Subcutaneous abdominal adipose tissue (tissue), 5 donors: ENCODE measurements at regions not wholly inside any gene's neighbourhood (a gene's known extent, or its start where the extent isn't known, plus 50 kb on each side); places are given as distances from the start of the nearest gene placed in this dataset.

Source experiments
- H3K27ac ChIP-seq: one replicate; pipeline ENCODE4 v1.7.0; 2013; ENCODE audit warnings: low read depth, mild to moderate bottlenecking, inconsistent platforms, low read length, moderate library complexity
- H3K27me3 ChIP-seq, 5 donors: one replicate each; pipeline ENCODE4 v1.7.0; 2013; ENCODE audit warnings: low read length in 5 of 5, inconsistent platforms in 1 of 5; ENCODE audit not compliant: control insufficient read depth in 5 of 5, insufficient read depth in 4 of 5
- H3K36me3 ChIP-seq, 5 donors: one replicate each; pipeline ENCODE4 v1.7.0; 2013; ENCODE audit warnings: low read length in 5 of 5; ENCODE audit not compliant: control insufficient read depth in 5 of 5, insufficient read depth in 5 of 5
- H3K4me1 ChIP-seq, 5 donors: one replicate each; pipeline ENCODE4 v1.7.0; 2013; ENCODE audit warnings: low read length in 5 of 5, mild to moderate bottlenecking in 3 of 5, moderate library complexity in 1 of 5; ENCODE audit not compliant: control insufficient read depth in 5 of 5, insufficient read depth in 5 of 5
- H3K4me3 ChIP-seq, 5 donors: one replicate each; pipeline ENCODE4 v1.7.0; 2013; ENCODE audit warnings: low read length in 5 of 5, low read depth in 1 of 5
- H3K9ac ChIP-seq, 5 donors: one replicate each; pipeline ENCODE4 v1.7.0; 2013; ENCODE audit warnings: low read length in 5 of 5, mild to moderate bottlenecking in 4 of 5, moderate library complexity in 3 of 5
- H3K9me3 ChIP-seq, 5 donors: one replicate each; pipeline ENCODE4 v1.7.0; 2013; ENCODE audit warnings: low read length in 5 of 5; ENCODE audit not compliant: control insufficient read depth in 5 of 5
- donor health status: healthy.
- donor health status: healthy.
- donor health status: healthy.
- donor health status: healthy.
- donor health status: healthy.

DNA sequence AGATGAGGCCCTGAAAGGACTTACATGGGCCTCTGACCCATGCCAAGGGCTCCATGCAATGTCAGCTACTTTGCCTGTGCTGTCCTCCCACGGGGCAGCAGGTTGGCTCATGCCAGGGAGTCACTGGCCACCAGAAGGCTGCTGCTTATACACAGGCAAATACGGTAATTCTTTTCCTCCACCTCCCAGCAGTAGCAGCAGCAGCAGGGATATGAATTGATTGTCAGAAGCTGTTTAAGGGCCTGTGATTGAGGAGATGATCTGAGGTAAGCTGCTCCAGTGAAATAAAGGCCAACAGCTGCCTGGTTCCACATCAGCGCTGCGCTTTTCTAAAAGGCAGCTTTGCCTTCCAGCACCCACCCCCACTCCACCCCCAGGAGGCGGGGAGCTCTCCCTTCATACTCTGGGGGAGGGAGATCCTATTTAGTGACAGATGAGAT, 250.5 kb downstream of the SHQ1 start:
- peaks cover 0 to 6% (median 0%) of the 10 kb centered on the region in 5 donors for H3K27me3 ChIP-seq
- peaks cover 0 to 11% (median 5%) of the 10 kb centered on the region in 5 donors for H3K4me1 ChIP-seq
- no peak overlapping the region for H3K9ac ChIP-seq
- no peak overlapping the region for H3K27ac ChIP-seq
- H3K9me3 ChIP-seq, result no peaks in the 10 kb centered on the region
- no peaks in the 10 kb centered on the region for H3K36me3 ChIP-seq
- no peak overlapping the region for H3K4me3 ChIP-seq

- Histone ChIP-seq H3K9me3 (no peaks in the 10 kb centered on the region), H3K4me3 (no peak overlapping the region)
These were observed 251.2 kb downstream of the SHQ1 start for GRCh38 chr3:72597043-72597442.

DNA sequence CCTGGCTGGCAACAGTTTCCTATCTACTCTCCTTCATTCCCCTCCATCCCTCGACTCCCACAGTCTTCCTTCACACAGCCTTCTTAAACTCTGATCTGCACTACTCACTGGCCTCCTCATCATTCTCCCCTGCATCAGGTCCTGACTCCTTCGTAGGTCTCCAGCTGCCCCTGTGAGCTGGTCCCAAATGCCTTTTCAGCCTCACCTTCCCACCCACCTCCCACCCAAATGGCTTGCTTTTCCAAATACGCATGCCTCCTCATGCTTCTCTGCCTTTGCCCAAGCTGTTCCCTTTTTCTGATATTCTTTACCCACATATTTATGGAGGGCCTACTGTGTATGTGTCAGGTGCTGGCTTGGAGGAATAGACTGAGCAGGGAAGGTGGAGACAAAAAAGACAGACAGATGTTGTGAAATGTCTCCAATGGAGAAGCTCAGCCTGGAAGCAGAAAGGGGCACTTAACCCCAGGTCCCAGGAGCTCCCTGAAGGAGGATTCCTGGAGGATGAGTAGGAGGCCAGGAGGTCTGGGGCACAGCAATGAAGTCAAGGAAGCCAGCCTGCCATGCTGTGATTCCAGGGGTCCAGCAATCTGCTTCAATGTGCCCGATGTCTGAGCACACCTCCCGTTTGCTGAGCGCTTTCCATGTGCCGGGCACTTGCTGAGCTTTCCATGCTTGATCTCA, 252.2 kb downstream of the SHQ1 start:
- H3K4me3 ChIP-seq, result no peak overlapping the region
- no peaks in the 10 kb centered on the region for H3K36me3 ChIP-seq
- H3K9ac ChIP-seq, result no peak overlapping the region
- no peaks in the 10 kb centered on the region for H3K9me3 ChIP-seq
- H3K27me3 ChIP-seq, result peaks cover 0 to 6% (median 0%) of the 10 kb centered on the region in 5 donors
- H3K4me1 ChIP-seq, result peaks cover 0 to 20% (median 12%) of the 10 kb centered on the region in 5 donors
- H3K27ac ChIP-seq, result no peak overlapping the region

More at GRCh38 chr3:72597043-72597442, 251.2 kb downstream of the SHQ1 start:
- Histone ChIP-seq H3K4me1 (peaks cover 0 to 11% (median 5%) of the 10 kb centered on the region in 5 donors), H3K9ac (no peak overlapping the region), H3K36me3 (no peaks in the 10 kb centered on the region), H3K27me3 (peaks cover 0 to 6% (median 0%) of the 10 kb centered on the region in 5 donors), H3K27ac (no peak overlapping the region)

DNA sequence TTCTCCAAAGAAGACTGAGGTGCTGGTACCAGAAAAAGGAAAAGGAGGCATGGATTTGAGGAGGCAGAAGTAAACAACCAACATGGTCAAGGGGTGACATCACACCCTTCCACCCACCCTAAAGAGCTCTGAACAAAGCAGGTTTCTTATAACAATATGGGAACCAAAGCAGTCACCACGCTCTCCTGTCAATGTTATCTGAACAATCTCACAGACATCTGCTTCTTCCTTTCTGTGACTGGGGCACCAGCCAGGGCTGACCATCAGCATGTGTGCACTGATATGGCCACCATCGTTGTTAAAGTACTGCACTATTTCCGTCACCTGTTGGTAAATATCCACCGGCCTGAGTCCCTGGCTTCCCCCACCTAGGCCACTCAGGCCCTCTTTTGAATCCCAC, 252.9 kb downstream of the SHQ1 start:
- Histone ChIP-seq H3K9me3 (no peaks in the 10 kb centered on the region), H3K27ac (no peak overlapping the region), H3K4me3 (no peak overlapping the region), H3K36me3 (no peaks in the 10 kb centered on the region), H3K27me3 (peaks cover 0 to 6% (median 0%) of the 10 kb centered on the region in 5 donors), H3K9ac (no peak overlapping the region), H3K4me1 (peaks cover 0 to 20% (median 13%) of the 10 kb centered on the region in 5 donors)

- no peak overlapping the region for H3K27ac ChIP-seq
- H3K27me3 ChIP-seq, result peaks cover 0 to 4% (median 0%) of the 10 kb centered on the region in 5 donors
- peaks cover 0 to 20% (median 13%) of the 10 kb centered on the region in 5 donors for H3K4me1 ChIP-seq
- no peaks in the 10 kb centered on the region for H3K36me3 ChIP-seq
- H3K9ac ChIP-seq, result no peak overlapping the region
- no peak overlapping the region for H3K4me3 ChIP-seq
- H3K9me3 ChIP-seq, result no peaks in the 10 kb centered on the region
These were observed 253.5 kb downstream of the SHQ1 start for GRCh38 chr3:72594615-72595215.

- no peak overlapping the region for H3K9ac ChIP-seq
- no peaks in the 10 kb centered on the region for H3K36me3 ChIP-seq
- peaks cover 0 to 20% (median 13%) of the 10 kb centered on the region in 5 donors for H3K4me1 ChIP-seq
- H3K9me3 ChIP-seq, result no peaks in the 10 kb centered on the region
- no peak overlapping the region for H3K27ac ChIP-seq
- no peak overlapping the region for H3K4me3 ChIP-seq
- peaks cover 0 to 2% (median 0%) of the 10 kb centered on the region in 5 donors for H3K27me3 ChIP-seq
These were observed 254.3 kb downstream of the SHQ1 start for GRCh38 chr3:72593881-72594397.

- Histone ChIP-seq H3K9ac (no peak overlapping the region), H3K36me3 (no peaks in the 10 kb centered on the region), H3K27me3 (peaks cover 0 to 2% (median 0%) of the 10 kb centered on the region in 5 donors), H3K27ac (no peak overlapping the region), H3K9me3 (no peaks in the 10 kb centered on the region), H3K4me3 (no peak overlapping the region), H3K4me1 (peaks cover 0 to 10% (median 7%) of the 10 kb centered on the region in 5 donors)
These were observed 256.5 kb downstream of the SHQ1 start for GRCh38 chr3:72591522-72592421.

GRCh38 chr3:72590732-72591221, 257.5 kb downstream of the SHQ1 start:
- no peak overlapping the region for H3K27ac ChIP-seq
- peaks cover 0 to 2% (median 0%) of the 10 kb centered on the region in 5 donors for H3K27me3 ChIP-seq
- H3K9me3 ChIP-seq, result no peaks in the 10 kb centered on the region
- no peak overlapping the region for H3K9ac ChIP-seq
- no peaks in the 10 kb centered on the region for H3K36me3 ChIP-seq
- H3K4me1 ChIP-seq, result peaks cover 0 to 10% (median 7%) of the 10 kb centered on the region in 5 donors
- H3K4me3 ChIP-seq, result no peak overlapping the region

DNA sequence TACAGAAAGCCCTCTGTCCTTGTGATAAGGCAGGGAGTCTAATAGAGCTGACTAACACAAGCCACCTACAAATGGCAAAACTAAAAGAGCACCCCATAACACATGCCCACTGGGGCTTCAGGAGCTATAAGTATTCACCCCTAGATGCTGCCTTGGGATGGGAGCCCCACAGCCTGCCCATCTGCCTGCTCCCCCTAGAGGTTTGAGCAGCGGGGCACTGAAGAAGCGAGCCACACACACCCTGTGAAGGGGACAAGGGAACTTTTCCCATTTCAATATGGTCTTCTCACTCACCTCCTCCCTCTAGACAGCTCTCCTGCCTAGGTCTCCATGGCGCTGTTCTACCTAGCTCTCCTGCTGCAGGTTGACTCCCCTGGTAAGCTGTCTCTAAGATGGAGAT, 261.0 kb downstream of the SHQ1 start:
- no peak overlapping the region for H3K27ac ChIP-seq
- peaks cover 0 to 10% (median 7%) of the 10 kb centered on the region in 5 donors for H3K4me1 ChIP-seq
- H3K27me3 ChIP-seq, result no peaks in the 10 kb centered on the region
- H3K9ac ChIP-seq, result no peak overlapping the region
- no peaks in the 10 kb centered on the region for H3K9me3 ChIP-seq
- H3K36me3 ChIP-seq, result no peaks in the 10 kb centered on the region
- H3K4me3 ChIP-seq, result no peak overlapping the region
